HG03139 (cell line): ENCODE measurements at regions not wholly inside any gene's neighbourhood (a gene's known extent, or its start where the extent isn't known, plus 50 kb on each side); places are given as distances from the start of the nearest gene placed in this dataset.
"Not testable (repeated sequence)": the region's sequence is repeated elsewhere in the genome, so short reads cannot be mapped to it uniquely, and the experiment has no call there.

Experiments
- ATAC-seq: cut with Tn5 transposase; IDR thresholded peaks from one replicate; pipeline ENCODE4 v1.9.1; 2021; ENCODE audit not compliant: unreplicated experiment

GRCh38 chr10:128178302-128178958 lies 52.2 kb upstream of the MKI67 start:
- no peak for ATAC-seq

GRCh38 chr10:128180843-128181242 lies 54.6 kb upstream of the MKI67 start:
- no peak for ATAC-seq

- no peak for ATAC-seq
Observed at GRCh38 chr10:128185627-128186026, 59.4 kb upstream of the MKI67 start.

GRCh38 chr10:128186959-128187787 lies 61.0 kb upstream of the MKI67 start:
- no peak for ATAC-seq

GRCh38 chr10:128187788-128188185 lies 61.6 kb upstream of the MKI67 start:
- ATAC-seq, result no peak

- ATAC-seq, result no peak
Observed at GRCh38 chr10:128189176-128189575, 63.0 kb upstream of the MKI67 start.

GRCh38 chr10:128191847-128192246 lies 65.6 kb upstream of the MKI67 start:
- ATAC-seq, result no peak

GRCh38 chr10:128201826-128202225 lies 75.6 kb upstream of the MKI67 start:
- ATAC-seq, result not testable (repeated sequence)

GRCh38 chr10:128203028-128203427 lies 76.8 kb upstream of the MKI67 start:
- ATAC-seq, result no peak

- ATAC-seq, result not testable (repeated sequence)
Observed at GRCh38 chr10:128205591-128205990, 79.4 kb upstream of the MKI67 start.

GRCh38 chr10:128206676-128207075 lies 80.5 kb upstream of the MKI67 start:
- ATAC-seq, result no peak

GRCh38 chr10:128209862-128210214 lies 83.6 kb upstream of the MKI67 start:
- ATAC-seq, result no peak

- ATAC-seq, result peak; percentile 47
Observed at GRCh38 chr10:128210215-128211063, 84.2 kb upstream of the MKI67 start.

- no peak for ATAC-seq
Observed at GRCh38 chr10:128211064-128211504, 84.9 kb upstream of the MKI67 start.

GRCh38 chr10:128211953-128212727 lies 85.9 kb upstream of the MKI67 start:
- ATAC-seq, result peak; percentile 95

GRCh38 chr10:128213156-128213555 lies 86.9 kb upstream of the MKI67 start:
- no peak for ATAC-seq

- no peak for ATAC-seq
Observed at GRCh38 chr10:128215733-128216132, 89.5 kb upstream of the MKI67 start.

GRCh38 chr10:128217136-128217535 lies 90.9 kb upstream of the MKI67 start:
- ATAC-seq, result no peak

GRCh38 chr10:128218161-128218560 lies 91.9 kb upstream of the MKI67 start:
- no peak for ATAC-seq

GRCh38 chr10:128219295-128219694 lies 93.1 kb upstream of the MKI67 start:
- ATAC-seq, result no peak

- no peak for ATAC-seq
Observed at GRCh38 chr10:128220021-128220420, 93.8 kb upstream of the MKI67 start.
